HG02623 (cell line): ENCODE measurements at regions not wholly inside any gene's neighbourhood (a gene's known extent, or its start where the extent isn't known, plus 50 kb on each side); places are given as distances from the start of the nearest gene placed in this dataset.

Source experiments
- ATAC-seq: cut with Tn5 transposase; IDR thresholded peaks from one replicate; pipeline ENCODE4 v1.9.1; 2021; ENCODE audit warnings: moderate library complexity; ENCODE audit not compliant: unreplicated experiment

DNA sequence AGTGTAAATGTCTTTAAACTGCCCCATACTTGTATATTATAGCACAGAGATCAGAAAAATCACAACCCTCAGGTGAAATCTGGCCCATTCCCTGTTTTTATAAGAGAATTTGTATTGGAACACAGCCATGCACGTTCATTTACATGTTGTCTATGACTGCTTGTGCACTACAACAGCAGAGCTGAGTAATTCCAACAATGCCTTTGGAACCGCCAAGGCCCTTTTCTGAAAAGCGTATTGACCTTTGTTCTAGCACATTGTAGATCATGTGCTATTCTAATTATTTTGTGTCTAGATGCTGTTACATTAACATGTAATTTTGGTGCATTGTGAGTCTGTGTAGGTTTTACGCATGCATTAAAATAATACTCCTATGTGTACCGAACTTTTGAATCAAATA, 339.6 kb downstream of the CHRM3 start:
- no peak for ATAC-seq

DNA sequence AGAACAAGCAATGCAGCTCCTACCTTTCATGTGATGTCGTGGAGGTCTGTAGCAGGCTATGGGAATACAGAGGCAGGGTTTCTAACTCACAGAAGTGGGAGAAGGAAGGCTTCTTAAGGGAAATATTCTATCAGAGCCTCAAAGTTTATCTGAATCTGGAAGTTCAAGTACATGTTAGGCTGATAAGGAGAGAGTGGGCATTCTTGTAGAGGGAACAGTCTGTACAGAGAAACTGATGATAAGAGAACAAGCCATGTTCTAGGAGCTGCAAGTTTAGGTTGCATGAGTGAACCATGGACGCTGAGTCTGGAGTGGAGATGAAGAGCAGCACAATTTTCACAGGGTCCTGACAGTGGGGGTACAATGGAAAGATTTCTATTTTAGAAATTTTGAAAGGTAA, 344.0 kb downstream of the CHRM3 start:
- no peak for ATAC-seq

DNA sequence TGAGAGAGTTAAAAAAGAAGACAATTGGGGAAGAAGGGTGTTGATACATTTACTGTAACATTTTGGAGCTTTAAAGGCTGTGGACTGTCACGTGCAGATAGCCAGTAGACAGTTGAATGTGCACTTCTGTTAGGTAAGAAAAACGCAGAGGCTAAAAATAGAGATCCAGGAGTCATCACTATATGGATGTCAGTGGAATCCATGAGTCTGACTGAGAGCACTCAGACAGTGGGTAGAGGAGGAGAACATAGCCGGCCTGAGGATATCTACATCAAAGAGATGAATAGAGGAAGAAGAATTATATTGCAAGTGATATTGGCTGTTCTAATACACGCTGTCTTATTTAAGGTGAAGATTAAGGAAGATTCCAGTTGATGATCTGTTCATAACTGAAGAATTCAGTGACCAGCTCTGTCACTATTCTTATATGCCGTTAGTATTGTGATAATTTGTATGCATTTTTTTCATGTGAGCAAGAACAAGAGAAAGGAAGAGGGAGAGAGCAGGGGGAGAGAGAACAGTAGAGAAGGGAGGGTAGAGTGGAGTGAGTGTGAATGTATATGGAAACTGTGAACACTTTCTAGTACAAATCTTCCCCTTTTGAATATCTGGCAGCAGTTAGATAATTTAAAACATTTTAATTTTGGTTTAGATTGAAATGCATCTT, 344.8 kb downstream of the CHRM3 start:
- ATAC-seq: no peak

DNA sequence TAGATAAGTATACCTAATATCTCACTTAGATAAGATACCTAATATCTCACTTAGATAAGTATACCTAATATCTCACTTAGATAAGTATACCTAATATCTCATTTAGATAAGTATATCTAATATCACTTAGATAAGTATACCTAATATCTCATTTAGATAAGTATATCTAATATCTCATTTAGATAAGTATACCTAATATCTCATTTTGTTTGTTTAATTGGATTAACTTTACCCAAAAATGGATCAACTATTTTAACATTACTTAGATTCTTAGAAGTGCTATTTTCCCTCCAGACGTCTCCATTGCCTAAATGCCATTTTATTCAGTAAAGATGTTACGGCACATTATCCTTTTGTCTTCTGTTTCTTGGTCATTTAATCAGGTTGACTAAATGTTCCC, 346.4 kb downstream of the CHRM3 start:
- ATAC-seq: no peak

DNA sequence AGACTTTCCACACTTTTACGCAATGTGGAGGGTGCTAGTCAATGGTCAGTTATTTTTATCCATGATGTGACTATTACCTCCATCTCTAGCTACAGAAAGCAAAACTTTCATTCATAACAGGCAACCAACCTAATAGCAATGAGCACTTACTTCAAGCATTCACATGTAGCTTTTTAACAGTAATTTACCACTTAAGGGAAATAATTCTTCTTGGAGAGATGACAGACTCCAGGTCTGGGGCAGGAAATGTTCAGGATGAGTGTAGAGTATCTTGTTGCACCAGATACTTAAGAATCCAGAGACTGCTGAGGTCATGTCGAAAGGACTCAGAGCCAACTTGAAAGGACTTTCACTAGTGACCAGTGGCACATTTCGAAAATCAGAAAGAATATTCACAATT, 347.6 kb downstream of the CHRM3 start:
- ATAC-seq: no peak

DNA sequence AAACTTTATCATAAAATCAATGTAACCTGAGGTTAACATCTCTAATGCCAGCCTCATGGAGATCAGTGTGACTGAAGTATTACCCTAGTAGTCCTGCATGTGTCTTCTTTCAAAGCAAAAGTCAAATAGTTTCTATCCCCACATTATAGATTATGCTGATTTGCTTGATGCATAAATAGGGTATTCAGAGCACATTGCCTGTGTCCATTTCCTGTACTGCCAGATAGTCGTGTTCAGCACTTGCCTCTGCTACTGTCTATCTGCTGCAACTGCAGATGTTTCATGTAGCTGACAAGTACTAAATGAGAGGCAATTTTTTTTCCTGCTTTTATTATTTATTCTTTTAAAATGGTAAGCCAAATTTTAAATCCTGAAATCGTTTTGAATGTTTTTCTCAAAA, 348.7 kb downstream of the CHRM3 start:
- no peak for ATAC-seq

DNA sequence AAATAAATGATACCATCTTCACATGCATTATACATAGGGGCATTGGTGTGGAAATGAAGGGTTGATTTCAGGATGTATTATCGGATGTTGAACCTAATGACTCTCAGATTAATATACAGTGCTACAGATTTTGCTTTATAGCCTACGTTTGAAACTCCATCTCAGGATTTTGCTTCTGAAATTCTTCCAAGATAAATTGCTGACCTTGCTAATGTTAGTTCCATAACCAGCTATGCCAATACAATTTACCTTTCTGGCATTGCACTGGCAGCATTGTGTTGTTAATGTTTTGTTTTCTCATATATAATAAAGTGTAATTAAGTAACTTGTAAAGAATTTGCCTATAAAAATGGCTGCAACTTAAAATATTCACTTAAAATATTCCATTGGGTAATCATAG, 350.1 kb downstream of the CHRM3 start:
- ATAC-seq: no peak

DNA sequence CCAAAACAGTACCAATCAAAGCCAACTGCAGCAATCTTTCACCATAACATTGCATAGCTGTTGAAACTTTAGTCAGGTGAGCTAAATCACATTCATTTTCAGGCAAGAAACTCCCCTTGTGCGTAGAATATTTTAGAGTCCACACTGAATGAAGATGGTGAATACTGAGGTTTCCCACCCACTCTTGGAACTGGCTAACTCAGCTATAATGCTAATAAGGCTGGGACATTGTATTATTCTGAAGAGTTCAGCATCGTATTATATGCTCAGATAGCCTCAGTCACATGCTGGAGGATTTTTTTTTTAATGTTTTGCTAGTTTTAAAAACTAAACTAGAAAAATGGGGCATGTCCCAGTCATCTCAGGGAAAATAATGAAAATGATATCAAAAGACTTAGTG, 352.3 kb upstream of the FMN2 start:
- ATAC-seq: no peak

DNA sequence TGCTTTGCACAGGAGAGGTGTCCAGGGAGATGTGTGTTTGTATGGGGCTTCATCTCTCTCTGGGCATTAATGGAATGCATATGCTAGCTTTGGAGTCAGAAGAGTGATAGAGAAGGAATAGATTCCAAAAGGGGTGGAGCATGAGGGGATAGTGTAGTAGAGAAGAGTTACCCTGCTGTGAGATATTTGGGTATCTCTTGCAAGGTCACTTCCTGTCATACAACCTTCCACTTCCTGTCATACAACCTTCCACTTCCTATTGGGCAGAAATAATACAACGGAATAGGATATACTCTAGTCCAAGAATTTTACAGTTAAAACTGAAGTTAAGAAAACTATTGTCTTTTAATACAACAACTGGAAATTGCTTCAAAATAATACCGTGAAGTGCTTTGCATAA, 351.8 kb upstream of the FMN2 start:
- no peak for ATAC-seq

DNA sequence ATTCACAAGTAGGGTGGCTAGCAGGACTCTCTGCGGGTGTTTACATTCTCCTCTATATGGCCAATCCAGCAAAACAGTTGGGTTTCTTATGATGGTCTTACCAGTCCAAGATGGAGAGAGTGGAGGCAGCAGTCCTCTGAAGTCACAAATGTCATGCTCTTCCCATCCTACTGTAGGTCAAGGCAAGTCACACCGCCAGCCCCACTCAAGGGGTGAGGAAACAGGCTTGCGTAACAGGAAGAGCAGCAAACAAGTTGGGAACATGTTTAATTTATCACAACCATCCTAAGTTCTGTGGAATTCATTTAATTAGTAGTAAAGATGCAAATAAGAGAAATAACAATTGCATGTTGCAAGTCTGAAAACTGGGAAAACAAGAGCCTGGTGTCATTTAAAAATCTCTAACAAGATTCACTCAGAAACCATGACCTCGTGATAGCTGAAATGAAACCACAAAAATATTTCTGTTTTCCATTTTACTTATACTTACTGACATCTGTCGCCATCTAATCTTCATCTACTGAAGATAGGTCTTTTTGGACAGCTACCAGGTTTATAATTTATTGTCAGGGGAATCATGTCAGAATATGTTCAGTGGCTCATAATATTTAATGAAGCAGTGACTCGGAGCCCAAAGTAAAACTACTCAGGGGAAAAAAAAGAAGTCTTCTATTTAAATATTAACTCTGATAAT, 349.1 kb upstream of the FMN2 start:
- ATAC-seq: no peak

DNA sequence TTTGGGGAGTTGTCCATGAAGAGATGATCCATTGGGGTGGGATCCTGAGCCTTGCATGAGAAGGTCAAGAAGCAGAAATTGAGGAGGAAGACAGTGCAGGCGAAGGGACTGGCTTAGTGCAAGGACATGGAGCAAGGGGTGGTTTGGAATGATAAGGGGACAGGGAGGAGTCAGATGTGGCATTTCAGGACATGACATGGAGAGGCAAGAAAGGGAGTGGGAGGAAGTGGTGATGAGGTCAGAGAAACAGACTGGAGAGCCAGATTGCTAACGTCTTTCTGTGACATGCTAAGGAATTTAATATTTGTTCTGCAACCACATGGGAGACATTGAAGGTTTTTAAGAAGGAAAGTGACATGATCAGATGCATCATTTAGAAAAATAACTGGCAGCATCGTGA, 346.8 kb upstream of the FMN2 start:
- ATAC-seq: no peak

DNA sequence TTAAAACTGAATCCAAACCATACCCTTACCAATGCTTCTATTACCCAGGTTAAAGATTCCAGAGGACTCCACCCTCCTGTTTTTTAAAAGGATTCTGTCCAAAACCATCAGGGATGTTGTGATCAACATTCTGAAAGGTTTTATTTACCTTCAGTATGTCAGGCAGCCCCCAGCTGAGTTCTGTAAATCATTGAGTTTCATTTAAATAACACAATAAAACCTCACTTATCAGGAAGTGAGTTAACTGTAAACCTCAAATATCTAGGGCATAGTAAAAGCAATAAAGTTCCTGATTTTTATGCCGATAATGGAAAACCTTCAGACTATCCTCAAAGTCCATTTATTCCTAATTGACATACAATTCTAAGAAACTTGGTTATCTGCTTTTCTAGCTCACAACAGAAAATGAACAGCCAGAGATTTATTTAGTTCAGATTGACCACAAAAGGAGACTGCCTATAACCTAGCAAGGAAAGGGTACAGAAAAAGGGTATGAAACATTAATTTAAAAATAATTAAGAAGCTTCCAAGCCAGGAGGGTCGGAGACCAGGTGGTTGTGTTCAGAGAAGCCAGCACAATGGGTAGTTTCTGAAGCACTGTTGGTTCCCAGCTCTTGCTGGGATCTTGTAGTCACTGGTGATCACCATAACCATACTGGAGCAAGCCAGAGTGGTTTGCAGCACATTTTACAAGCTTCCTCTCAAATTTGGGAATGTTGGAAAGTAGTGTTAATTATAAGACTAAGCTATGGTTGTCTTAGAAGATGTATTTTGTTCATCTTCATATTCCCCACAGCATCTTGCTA, 336.4 kb upstream of the FMN2 start:
- ATAC-seq: no peak

DNA sequence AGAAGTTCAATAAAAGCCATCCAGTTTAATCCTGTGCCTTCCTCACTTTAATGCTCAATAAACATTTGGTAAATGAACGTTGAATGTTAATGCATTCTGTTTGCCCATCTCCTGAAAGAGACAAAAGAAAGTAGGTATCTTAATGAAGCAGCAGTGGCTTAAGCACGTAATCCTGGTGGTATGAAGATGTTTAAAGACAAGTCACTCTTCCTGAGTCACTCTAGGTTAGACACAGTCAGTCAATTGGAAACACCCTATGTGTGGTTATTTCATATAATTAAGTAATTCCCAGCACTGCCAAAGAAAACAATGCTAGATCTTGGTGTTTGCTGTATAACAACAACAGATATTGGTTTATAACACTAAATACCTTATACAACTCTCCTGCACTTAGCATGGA, 334.0 kb upstream of the FMN2 start:
- no peak for ATAC-seq

DNA sequence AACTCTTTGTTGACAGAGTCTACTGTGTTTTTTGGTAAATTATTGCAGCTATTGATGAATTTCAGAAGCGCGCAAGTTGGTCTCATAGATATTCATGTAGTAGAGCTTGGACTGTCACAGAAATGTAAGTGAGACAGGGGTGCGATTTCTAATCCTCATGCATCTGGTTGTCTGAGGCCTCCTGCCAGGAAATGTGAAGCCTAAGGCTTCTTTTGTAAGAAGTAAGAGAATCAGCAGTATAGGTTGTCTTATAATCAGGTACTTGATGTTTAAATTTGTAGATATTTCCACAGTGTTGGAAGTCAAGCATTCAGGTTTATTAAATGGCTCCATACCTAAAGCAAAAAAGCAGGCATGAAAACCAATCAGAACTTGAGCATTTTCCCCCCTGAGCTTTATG, 332.9 kb upstream of the FMN2 start:
- ATAC-seq: no peak

DNA sequence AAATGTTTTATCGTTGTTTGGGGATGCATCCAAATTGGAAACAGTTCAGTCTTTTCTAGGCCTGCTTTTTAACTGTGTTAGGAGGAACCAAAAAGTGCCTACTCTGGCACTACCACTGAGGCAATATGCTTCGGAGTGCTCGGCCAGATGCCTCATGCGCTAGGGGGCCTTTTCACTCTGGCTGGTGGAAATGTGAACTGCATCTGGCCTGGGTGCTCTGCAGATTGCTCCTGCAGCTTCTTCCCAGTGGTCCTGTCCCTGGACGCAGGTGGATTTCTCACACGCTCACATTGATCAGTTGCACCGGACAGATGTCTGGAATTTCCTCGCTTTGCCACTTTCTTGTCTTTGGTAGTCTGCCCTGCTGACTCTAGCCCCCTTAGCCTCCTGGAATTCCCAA, 330.2 kb upstream of the FMN2 start:
- ATAC-seq: no peak

DNA sequence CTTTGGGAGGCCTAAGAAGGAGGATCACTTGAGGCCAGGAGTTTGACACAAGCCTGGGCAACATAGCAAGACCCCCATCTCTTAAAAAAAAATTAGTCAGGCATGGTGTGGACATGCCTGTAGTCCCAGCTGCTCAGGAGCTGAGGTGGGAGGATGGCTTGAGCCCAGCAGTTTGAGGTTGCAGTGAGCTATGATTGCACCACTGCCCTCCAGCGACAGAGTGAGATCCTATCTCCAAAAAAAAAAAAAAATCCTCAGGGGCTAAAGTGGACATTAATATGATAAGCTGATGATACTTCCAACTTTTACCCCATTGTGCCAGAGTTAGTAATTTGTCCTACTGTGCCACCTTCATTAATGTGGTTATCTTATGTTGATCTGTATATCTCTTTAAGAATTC, 327.8 kb upstream of the FMN2 start:
- ATAC-seq: no peak

DNA sequence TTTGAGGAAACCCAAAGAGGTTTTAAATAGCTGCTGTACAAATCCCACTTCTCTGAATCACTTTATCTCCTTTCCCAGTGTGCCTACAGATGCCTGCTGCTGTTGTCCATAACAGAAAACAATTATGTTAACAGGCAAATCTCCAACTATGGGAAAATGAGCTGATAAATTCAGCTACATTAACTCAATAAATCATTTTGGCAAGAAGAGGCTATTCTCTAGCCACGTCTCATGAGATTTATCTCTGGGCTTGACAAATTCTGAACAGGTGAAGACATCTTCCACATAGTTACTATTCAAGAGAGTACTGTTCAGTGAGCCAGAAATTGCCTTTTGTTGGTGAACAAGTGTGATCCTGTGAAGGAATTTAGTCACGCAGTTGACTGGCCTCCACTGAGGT, 327.1 kb upstream of the FMN2 start:
- ATAC-seq: no peak

DNA sequence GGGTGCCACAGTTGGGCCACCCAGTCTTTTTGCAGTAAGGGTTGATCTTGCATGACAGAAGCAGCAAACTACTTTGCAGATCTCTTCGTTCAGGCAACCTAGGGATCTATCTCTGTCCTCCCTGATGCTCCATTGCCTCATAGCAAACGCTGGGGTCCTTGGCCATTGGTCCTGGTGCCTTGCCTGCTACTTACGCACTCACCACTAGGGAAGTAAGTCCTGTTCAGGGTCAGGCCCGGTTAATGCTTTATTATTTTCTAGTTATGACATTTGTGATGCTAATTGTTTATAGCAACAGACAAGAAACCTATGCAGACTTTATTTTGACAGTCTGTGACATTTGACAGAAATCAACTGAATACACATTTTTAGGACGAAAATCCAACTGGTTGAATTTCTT, 326.5 kb upstream of the FMN2 start:
- ATAC-seq: no peak

DNA sequence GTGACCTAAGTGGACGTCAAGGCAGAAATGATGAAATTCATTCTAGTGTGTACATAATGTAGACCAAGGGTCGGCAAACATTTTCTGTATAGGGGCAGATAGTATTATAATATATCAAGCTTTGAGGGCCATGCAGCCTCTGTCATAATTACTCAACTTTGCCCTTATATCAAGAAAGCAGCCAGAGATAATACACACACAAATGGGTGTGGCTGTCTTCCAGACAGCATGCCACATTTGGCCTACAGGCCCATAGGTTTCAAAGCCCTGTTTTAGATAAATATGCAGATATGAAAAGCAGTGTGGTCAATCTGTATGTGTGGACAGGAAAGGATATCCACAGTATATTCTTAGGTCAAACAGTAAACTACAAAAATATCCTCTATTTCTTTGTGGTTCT, 320.1 kb upstream of the FMN2 start:
- no peak for ATAC-seq

DNA sequence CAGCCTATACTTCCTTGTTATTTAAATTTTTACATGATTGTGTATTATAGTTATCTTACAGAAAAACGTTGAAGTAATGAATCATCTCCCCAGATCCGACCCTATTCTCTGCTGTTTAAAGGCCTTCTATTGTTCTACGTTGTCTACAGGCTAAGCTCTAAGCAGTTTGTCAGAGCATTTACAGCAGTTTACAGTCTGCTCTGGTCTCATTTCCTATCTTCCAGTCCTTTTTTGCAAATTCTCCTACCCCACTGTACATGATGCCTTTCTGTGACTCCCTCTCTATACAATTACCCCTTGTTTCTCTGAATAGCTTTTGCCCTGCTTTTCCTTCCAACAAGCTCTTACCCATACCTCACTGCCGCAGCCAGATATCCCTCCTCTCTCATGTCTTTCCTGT, 319.2 kb upstream of the FMN2 start:
- no peak for ATAC-seq

DNA sequence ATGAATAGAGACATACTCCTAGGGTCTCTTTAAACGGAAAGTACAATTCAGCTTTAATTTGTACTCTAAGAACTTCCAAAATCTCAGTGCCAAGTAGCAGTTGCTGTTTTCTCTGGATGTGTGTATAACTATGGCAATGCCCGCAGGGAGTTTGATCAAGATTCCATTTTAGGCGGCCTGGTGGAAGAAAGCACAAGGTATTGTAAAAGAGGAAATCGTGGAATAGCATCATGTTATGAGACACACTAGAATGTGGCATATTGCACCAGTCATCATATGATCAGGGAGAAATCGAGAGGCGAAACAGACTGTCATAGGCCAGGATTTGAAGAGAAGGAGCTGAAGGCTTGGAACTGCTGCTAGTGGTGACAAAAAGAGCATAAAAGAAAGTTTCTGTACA, 316.2 kb upstream of the FMN2 start:
- ATAC-seq: no peak

DNA sequence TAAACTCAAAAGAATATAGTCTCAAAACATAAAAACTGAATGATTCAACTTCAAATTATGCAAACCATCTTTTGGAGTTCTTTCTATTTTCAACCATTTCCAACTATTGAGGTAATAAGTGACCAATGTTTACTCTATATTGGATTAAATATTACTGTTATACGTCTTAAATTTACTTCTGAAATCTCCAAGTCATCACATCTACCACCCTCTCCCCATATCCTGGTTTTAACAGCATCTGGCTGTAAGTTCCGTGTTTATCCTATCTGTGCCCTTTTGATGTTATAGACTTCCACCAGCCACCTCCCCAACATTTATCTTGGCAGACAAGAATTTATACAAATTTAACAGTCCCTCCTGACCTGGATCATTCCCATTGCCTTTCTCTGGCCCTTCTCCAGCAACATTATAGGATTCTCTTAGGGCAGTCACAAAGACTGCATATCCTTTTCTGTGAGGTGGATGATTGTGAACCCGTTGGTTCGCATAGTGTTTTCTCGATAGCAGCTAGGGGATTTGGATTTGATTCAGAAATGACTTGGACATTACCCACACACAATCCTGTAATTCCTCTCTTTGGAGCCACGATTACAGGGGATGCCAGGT, 313.4 kb upstream of the FMN2 start:
- no peak for ATAC-seq
